A549 (cell line): ENCODE measurements at regions not wholly inside any gene's neighbourhood (a gene's known extent, or its start where the extent isn't known, plus 50 kb on each side); places are given as distances from the start of the nearest gene placed in this dataset.

Experiments used
- ATAC-seq, 2 experiments: fragments of 200-7000 bp in 1 of 2; fragments of >200 bp in 1 of 2; cut with Nextera tagmentation in 1 of 2; cut with Tn5 transposase in 1 of 2; 3 replicates each; pipeline versions ENCODE4 v1.8.0 to v1.9.1; 2018 to 2020; ENCODE audit warnings: mild to moderate bottlenecking in 1 of 2, moderate library complexity in 1 of 2
- CTCF ChIA-PET: fragments of 300-600 bp; sonication (Branson Sonifier 250); formaldehyde crosslinking; extraction: SDS; loops from one replicate; lab custom pipeline; 2021; ENCODE audit warnings: antibody characterized with exemption, inconsistent platforms; lab: Yijun Ruan, JAX
- POLR2A ChIA-PET: fragments of 350-600 bp; formaldehyde crosslinking; extraction: SDS; loops from one replicate; lab custom pipeline; 2021; ENCODE audit warnings: antibody characterized with exemption, inconsistent platforms; lab: Yijun Ruan, JAX
- DNase-seq, 2 experiments: peaks; one replicate each; pipeline versions ENCODE4 v3.0.0 to v3.0.0-alpha.2; 2011 to 2016; ENCODE audit warnings: low read depth in 1 of 2, low spot score in 1 of 2
- FAIRE-seq: peaks from 2 replicates; lab custom pipeline; 2011; peaks lifted over from hg19 to GRCh38; lab: Jason Lieb, UNC
- H3K27ac ChIP-seq, 2 experiments: fragments of >200 bp; sonication (Bioruptor Twin); formaldehyde crosslinking; 3 replicates each; pipeline ENCODE4 v1.5.1; 2016 to 2017
- H3K4me1 ChIP-seq: fragments of >200 bp; sonication (Bioruptor Twin); formaldehyde crosslinking; 3 replicates; pipeline ENCODE4 v1.6.1; 2016
- H3K4me2 ChIP-seq: fragments of >200 bp; sonication (Bioruptor Twin); formaldehyde crosslinking; 3 replicates; pipeline ENCODE4 v1.6.1; 2016
- H3K4me3 ChIP-seq: fragments of >200 bp; sonication (Bioruptor Twin); formaldehyde crosslinking; 3 replicates; pipeline ENCODE4 v1.5.1; 2016
- H3K9me3 ChIP-seq: fragments of >200 bp; sonication (Bioruptor Twin); formaldehyde crosslinking; 3 replicates; pipeline ENCODE4 v1.6.1; 2016
- BCL3 ChIP-seq: fragments of >200 bp; sonication (Bioruptor Twin); formaldehyde crosslinking; IDR thresholded peaks from 3 replicates; pipeline ENCODE4 v1.6.1; 2016
- BHLHE40 ChIP-seq: IDR thresholded peaks from 2 replicates; pipeline ENCODE4 v1.6.1; 2012; ENCODE audit warnings: low read depth, low read length, inconsistent platforms
- CHD2 ChIP-seq: fragments of 150-350 bp; IDR thresholded peaks from 2 replicates; pipeline ENCODE4 v1.6.1; 2014; ENCODE audit warnings: low read length; ENCODE audit not compliant: partially characterized antibody
- E2F6 ChIP-seq: IDR thresholded peaks from 2 replicates; pipeline ENCODE4 v1.6.1; 2012; ENCODE audit warnings: low read depth, borderline replicate concordance
- ESRRA ChIP-seq: fragments of 150-350 bp; IDR thresholded peaks from 2 replicates; pipeline ENCODE4 v1.6.1; 2014; ENCODE audit warnings: mild to moderate bottlenecking, low read length, borderline replicate concordance
- FOSB ChIP-seq: fragments of 250-450 bp; sonication (Bioruptor Pico); IDR thresholded peaks from 2 replicates; pipeline ENCODE4 v1.5.0; 2020; ENCODE audit warnings: mild to moderate bottlenecking, moderate library complexity
- FOSL2 ChIP-seq, 2 experiments: fragments of 450-650 bp in 1 of 2; fragments of >200 bp in 1 of 2; sonication (Bioruptor Twin) in 1 of 2; formaldehyde crosslinking; IDR thresholded peaks; 2 replicates each; pipeline versions ENCODE4 v1.5.0 to v1.6.1; 2016 to 2020; ENCODE audit warnings: mild to moderate bottlenecking in 1 of 2, moderate library complexity in 1 of 2
- HEYL ChIP-seq: fragments of 250-450 bp; sonication (Bioruptor Pico); IDR thresholded peaks from 2 replicates; pipeline ENCODE4 v1.8.0; 2021; ENCODE audit warnings: mild to moderate bottlenecking, moderate library complexity
- HOXB13 ChIP-seq: fragments of 250-450 bp; sonication (Bioruptor Pico); IDR thresholded peaks from 2 replicates; pipeline ENCODE4 v1.5.0; 2020; ENCODE audit warnings: low read depth, mild to moderate bottlenecking, moderate library complexity
- HOXB5 ChIP-seq: fragments of 250-450 bp; sonication (Bioruptor Pico); IDR thresholded peaks from 2 replicates; pipeline ENCODE4 v1.5.0; 2020; ENCODE audit warnings: mild to moderate bottlenecking, moderate library complexity
- KDM1A ChIP-seq: fragments of 200-600 bp; sonication (generic); IDR thresholded peaks from 2 replicates; pipeline ENCODE4 v1.6.1; 2016; ENCODE audit warnings: low read depth, mild to moderate bottlenecking
- KDM5A ChIP-seq: fragments of 200-600 bp; sonication (generic); IDR thresholded peaks from 2 replicates; pipeline ENCODE4 v1.6.1; 2016; ENCODE audit warnings: antibody characterized with exemption, mild to moderate bottlenecking
- MAFK ChIP-seq: fragments of 450-650 bp; IDR thresholded peaks from 2 replicates; pipeline ENCODE4 v1.6.1; 2014; ENCODE audit not compliant: partially characterized antibody
- MAZ ChIP-seq: fragments of 150-350 bp; IDR thresholded peaks from 2 replicates; pipeline ENCODE4 v1.6.1; 2014; ENCODE audit warnings: antibody characterized with exemption, low read depth, low read length, borderline replicate concordance
- MYC ChIP-seq: IDR thresholded peaks from 2 replicates; pipeline ENCODE4 v1.6.1; 2012; ENCODE audit warnings: mild to moderate bottlenecking, inconsistent platforms, low read length, improper control_type of control experiment, borderline replicate concordance
- NPAS2 ChIP-seq: fragments of 250-450 bp; sonication (Bioruptor Pico); IDR thresholded peaks from 2 replicates; pipeline ENCODE4 v1.8.0; 2022; ENCODE audit warnings: mild to moderate bottlenecking, moderate library complexity, borderline replicate concordance
- SREBF2 ChIP-seq: fragments of 450-650 bp; IDR thresholded peaks from 2 replicates; pipeline ENCODE4 v1.6.1; 2014; ENCODE audit warnings: mild to moderate bottlenecking, moderate library complexity
- ZNF302 ChIP-seq: fragments of 250-450 bp; sonication (Bioruptor Pico); IDR thresholded peaks from 2 replicates; pipeline ENCODE4 v1.9.0; 2021; ENCODE audit warnings: inconsistent platforms, mild to moderate bottlenecking, moderate library complexity
- ZSCAN20 ChIP-seq: fragments of 250-450 bp; sonication (Bioruptor Pico); IDR thresholded peaks from 2 replicates; pipeline ENCODE4 v1.8.0; 2022; ENCODE audit warnings: mild to moderate bottlenecking, moderate library complexity
- WGBS: methylation state at CpG from one replicate; pipeline ENCODE4 v1.1.6; 2017; ENCODE audit errors: missing lambda C conversion rate; 5-methylcytosine and 5-hydroxymethylcytosine counted together
- TF ChIP-seq, protein P1 (sequence below): fragments of 150-350 bp; IDR thresholded peaks from 2 replicates; pipeline ENCODE4 v1.6.1; 2014; ENCODE audit warnings: low read depth, mild to moderate bottlenecking, low read length
- TF ChIP-seq, protein P2 (sequence below): fragments of 450-650 bp; IDR thresholded peaks from 2 replicates; pipeline ENCODE4 v1.6.1; 2014; ENCODE audit warnings: antibody characterized with exemption

DNA sequence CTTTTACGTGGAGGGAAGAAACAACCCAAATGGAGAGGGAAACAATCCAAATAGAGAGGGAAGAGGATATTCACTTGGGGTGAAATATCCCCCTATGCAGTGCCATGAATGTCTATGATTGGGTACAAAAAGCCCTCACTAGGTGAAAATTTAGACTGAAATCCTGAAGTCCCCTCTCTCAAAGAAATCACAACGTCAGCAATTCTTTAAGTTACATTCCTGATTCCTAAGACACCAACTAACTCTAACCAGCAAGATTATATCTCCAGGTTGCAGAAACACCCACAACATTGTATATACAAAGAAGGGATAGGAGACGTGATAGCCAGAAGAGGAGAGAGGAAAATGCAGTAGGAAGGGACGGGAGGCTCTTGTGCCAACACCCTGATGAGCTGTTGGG, 374.3 kb downstream of the DCAF12L2 start:
- ChIA-PET POLR2A (no interaction called here), CTCF (no interaction called here)
- no peak for DNase-seq
- ATAC-seq, result no peak
- no peak for FAIRE-seq
- TF ChIP-seq HOXB13 (no peak), BCL3 (no peak), MAFK (peak; percentile 87), MYC (no peak)
- TF ChIP-seq, protein P1, sequence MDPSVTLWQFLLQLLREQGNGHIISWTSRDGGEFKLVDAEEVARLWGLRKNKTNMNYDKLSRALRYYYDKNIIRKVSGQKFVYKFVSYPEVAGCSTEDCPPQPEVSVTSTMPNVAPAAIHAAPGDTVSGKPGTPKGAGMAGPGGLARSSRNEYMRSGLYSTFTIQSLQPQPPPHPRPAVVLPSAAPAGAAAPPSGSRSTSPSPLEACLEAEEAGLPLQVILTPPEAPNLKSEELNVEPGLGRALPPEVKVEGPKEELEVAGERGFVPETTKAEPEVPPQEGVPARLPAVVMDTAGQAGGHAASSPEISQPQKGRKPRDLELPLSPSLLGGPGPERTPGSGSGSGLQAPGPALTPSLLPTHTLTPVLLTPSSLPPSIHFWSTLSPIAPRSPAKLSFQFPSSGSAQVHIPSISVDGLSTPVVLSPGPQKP, result no peak
- TF ChIP-seq, protein P2, sequence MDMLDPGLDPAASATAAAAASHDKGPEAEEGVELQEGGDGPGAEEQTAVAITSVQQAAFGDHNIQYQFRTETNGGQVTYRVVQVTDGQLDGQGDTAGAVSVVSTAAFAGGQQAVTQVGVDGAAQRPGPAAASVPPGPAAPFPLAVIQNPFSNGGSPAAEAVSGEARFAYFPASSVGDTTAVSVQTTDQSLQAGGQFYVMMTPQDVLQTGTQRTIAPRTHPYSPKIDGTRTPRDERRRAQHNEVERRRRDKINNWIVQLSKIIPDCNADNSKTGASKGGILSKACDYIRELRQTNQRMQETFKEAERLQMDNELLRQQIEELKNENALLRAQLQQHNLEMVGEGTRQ, result no peak
- H3K9me3 ChIP-seq, result no peaks in the 10 kb centered on the region
- H3K4me1 ChIP-seq, result no peaks in the 10 kb centered on the region
- WGBS, result 0% methylated on average over 4 of the region's 4 CpGs
- H3K4me3 ChIP-seq, result no peak overlapping the region
- H3K27ac ChIP-seq, result no peak overlapping the region
- no peak overlapping the region for H3K4me2 ChIP-seq

DNA sequence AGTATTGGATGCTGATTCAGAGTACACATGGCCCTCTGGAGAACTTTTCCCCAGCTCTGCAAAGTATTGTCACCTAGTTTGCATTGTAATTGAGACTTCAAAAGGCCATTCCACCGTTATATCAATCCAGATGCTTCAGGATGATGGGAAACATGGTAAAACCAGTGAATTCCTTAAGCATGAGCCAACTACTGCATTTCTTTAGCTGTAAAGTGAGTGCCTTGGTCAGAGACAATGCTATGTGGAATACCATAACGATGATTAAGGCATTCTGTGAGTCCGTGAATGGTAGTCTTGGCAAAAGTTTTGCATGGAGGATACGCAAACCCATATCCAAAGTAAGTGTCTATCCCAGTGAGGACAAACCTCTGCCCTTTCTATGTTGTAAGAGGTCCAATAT, 355.2 kb downstream of the DCAF12L2 start:
- no peak overlapping the region for H3K4me3 ChIP-seq
- DNase-seq (no peak), FAIRE-seq (peak; percentile 73), ATAC-seq (no peak)
- TF ChIP-seq CHD2, result no peak
- TF ChIP-seq BHLHE40, result no peak
- TF ChIP-seq MAZ, result no peak
- no peak for TF ChIP-seq HOXB5 (CRISPR knock-in tag)
- no peak for TF ChIP-seq KDM5A
- TF ChIP-seq KDM1A, result no peak
- TF ChIP-seq HOXB13, result no peak
- no peak for TF ChIP-seq ZNF302
- TF ChIP-seq ZSCAN20 (CRISPR knock-in tag), result no peak
- no peak for TF ChIP-seq MYC
- no peak for TF ChIP-seq SREBF2
- no peak for TF ChIP-seq E2F6
- TF ChIP-seq HEYL (CRISPR knock-in tag), result no peak
- no peak for TF ChIP-seq BCL3
- no peak for TF ChIP-seq ESRRA
- TF ChIP-seq NPAS2 (CRISPR knock-in tag), result no peak
- TF ChIP-seq FOSB, result no peak
- no peak for TF ChIP-seq FOSL2 (IDR thresholded peaks at IDR 0.05)
- TF ChIP-seq FOSL2 (CRISPR knock-in tag; IDR thresholded peaks at IDR 0.05), result no peak
- CTCF ChIA-PET, result no interaction called here
- no peaks in the 10 kb centered on the region for H3K4me1 ChIP-seq
- no peak overlapping the region for H3K27ac ChIP-seq
- POLR2A ChIA-PET, result no interaction called here
- 11% methylated on average over 4 of the region's 4 CpGs for WGBS
- H3K9me3 ChIP-seq, result no peaks in the 10 kb centered on the region
- H3K4me2 ChIP-seq, result no peak overlapping the region
